ENCODE measurements at regions not wholly inside any gene's neighbourhood (a gene's known extent, or its start where the extent isn't known, plus 50 kb on each side); places are given as distances from the start of the nearest gene placed in this dataset.
A peak's percentile ranks its signal among the peaks of the same experiment; 100 is the strongest.

GRCh38 chr3:168589376-168589775, 493.7 kb upstream of the GOLIM4 start:
- no peaks in the 10 kb centered on the region for H3K9me3 ChIP-seq (replicated peaks in 1 of 11)
- peaks cover 0 to 16% (median 5%) of the 10 kb centered on the region in 10 experiments; a peak in 7 of 20 replicates for H3K4me1 ChIP-seq
- H3K27me3 ChIP-seq: no peaks in the 10 kb centered on the region
- H3K4me2 ChIP-seq: peak overlapping the region in 2 of 11 experiments; percentile 6 to 21; a peak in 1 of 22 replicates
- no peak overlapping the region for H3K9ac ChIP-seq
- no peak overlapping the region for H3K4me3 ChIP-seq
- H4K20me1 ChIP-seq: no peaks in the 10 kb centered on the region
- H3K36me3 ChIP-seq: no peaks in the 10 kb centered on the region
- no peak overlapping the region for H3K27ac ChIP-seq
- TF ChIP-seq Cebpa-rat (IDR thresholded peaks at IDR 0.05): no peak

GRCh38 chr3:168585544-168585943, 489.8 kb upstream of the GOLIM4 start:
- no peak overlapping the region for H3K4me3 ChIP-seq
- H3K4me1 ChIP-seq: peaks cover 0 to 41% (median 25%) of the 10 kb centered on the region in 10 experiments; a peak in 16 of 20 replicates
- H3K27ac ChIP-seq: no peak overlapping the region
- H4K20me1 ChIP-seq: no peaks in the 10 kb centered on the region
- no peak overlapping the region for H3K9ac ChIP-seq
- no peaks in the 10 kb centered on the region for H3K36me3 ChIP-seq
- no peak for TF ChIP-seq Cebpa-rat (IDR thresholded peaks at IDR 0.05)
- peak overlapping the region in 5 of 11 experiments; percentile 7 to 51 (median 25); a peak in 7 of 22 replicates for H3K4me2 ChIP-seq
- no peaks in the 10 kb centered on the region for H3K27me3 ChIP-seq
- H3K9me3 ChIP-seq (replicated peaks in 1 of 11): no peaks in the 10 kb centered on the region

- H3K9me3 ChIP-seq (replicated peaks in 1 of 11): no peaks in the 10 kb centered on the region
- H3K27me3 ChIP-seq: no peaks in the 10 kb centered on the region
- no peaks in the 10 kb centered on the region for H3K36me3 ChIP-seq
- H4K20me1 ChIP-seq: no peaks in the 10 kb centered on the region
- H3K9ac ChIP-seq: no peak overlapping the region
- TF ChIP-seq Cebpa-rat (IDR thresholded peaks at IDR 0.05): no peak
- no peak overlapping the region for H3K27ac ChIP-seq
- no peak overlapping the region for H3K4me3 ChIP-seq
- H3K4me2 ChIP-seq: no peak overlapping the region
- peaks cover 0 to 44% (median 26%) of the 10 kb centered on the region in 10 experiments; a peak in 16 of 20 replicates for H3K4me1 ChIP-seq
Observed at GRCh38 chr3:168583977-168584376, 488.3 kb upstream of the GOLIM4 start.

GRCh38 chr3:168582503-168582902, 486.8 kb upstream of the GOLIM4 start:
- peak overlapping the region in 8 of 11 experiments; percentile 3 to 76 (median 49); a peak in 12 of 22 replicates for H3K4me2 ChIP-seq
- no peak overlapping the region for H3K9ac ChIP-seq
- TF ChIP-seq Cebpa-rat (IDR thresholded peaks at IDR 0.05): no peak

GRCh38 chr3:168581771-168582225, 486.1 kb upstream of the GOLIM4 start:
- H3K27me3 ChIP-seq: no peaks in the 10 kb centered on the region
- peaks cover 0 to 54% (median 30%) of the 10 kb centered on the region in 10 experiments; a peak in 16 of 20 replicates for H3K4me1 ChIP-seq
- peak overlapping the region in 1 of 11 experiments; percentile 6; a peak in 3 of 22 replicates for H3K9ac ChIP-seq
- no peaks in the 10 kb centered on the region for H4K20me1 ChIP-seq
- peak overlapping the region in 1 of 10 experiments; percentile 1; a peak in 1 of 20 replicates for H3K4me3 ChIP-seq
- TF ChIP-seq Cebpa-rat (IDR thresholded peaks at IDR 0.05): peak in 1 of 11 experiments; percentile 41; a peak in 1 of 22 replicates
- no peaks in the 10 kb centered on the region for H3K36me3 ChIP-seq
- peak overlapping the region in 4 of 11 experiments; percentile 3 to 17 (median 10); a peak in 2 of 22 replicates for H3K27ac ChIP-seq
- no peaks in the 10 kb centered on the region for H3K9me3 ChIP-seq (replicated peaks in 1 of 11)
- peak overlapping the region in 10 of 11 experiments; percentile 17 to 76 (median 57); a peak in 17 of 22 replicates for H3K4me2 ChIP-seq

More at GRCh38 chr3:168582503-168582902, 486.8 kb upstream of the GOLIM4 start:
- H4K20me1 ChIP-seq: no peaks in the 10 kb centered on the region
- H3K4me3 ChIP-seq: no peak overlapping the region
- no peak overlapping the region for H3K27ac ChIP-seq
- no peaks in the 10 kb centered on the region for H3K27me3 ChIP-seq
- no peaks in the 10 kb centered on the region for H3K36me3 ChIP-seq
- H3K4me1 ChIP-seq: peaks cover 0 to 52% (median 29%) of the 10 kb centered on the region in 10 experiments; a peak in 16 of 20 replicates
- no peaks in the 10 kb centered on the region for H3K9me3 ChIP-seq (replicated peaks in 1 of 11)

GRCh38 chr3:168579010-168579409, 483.3 kb upstream of the GOLIM4 start:
- Histone ChIP-seq H3K27me3 (no peaks in the 10 kb centered on the region), H3K27ac (no peak overlapping the region), H3K9ac (no peak overlapping the region), H3K4me1 (peaks cover 0 to 52% (median 27%) of the 10 kb centered on the region in 10 experiments; a peak in 16 of 20 replicates), H3K4me3 (no peak overlapping the region), H3K4me2 (peak overlapping the region in 5 of 11 experiments; percentile 9 to 38 (median 13); a peak in 5 of 22 replicates), H3K9me3 (replicated peaks in 1 of 11) (peaks cover 0 to 2% (median 0%) of the 10 kb centered on the region in 11 experiments; a peak in 1 of 22 replicates), H3K36me3 (no peaks in the 10 kb centered on the region), H4K20me1 (no peaks in the 10 kb centered on the region)
- no peak for TF ChIP-seq Cebpa-rat (IDR thresholded peaks at IDR 0.05)

- no peak overlapping the region for H3K4me3 ChIP-seq
- peaks cover 0 to 30% (median 8%) of the 10 kb centered on the region in 10 experiments; a peak in 9 of 20 replicates for H3K4me1 ChIP-seq
- H3K9ac ChIP-seq: no peak overlapping the region
- TF ChIP-seq Cebpa-rat (IDR thresholded peaks at IDR 0.05): no peak
- H3K9me3 ChIP-seq (replicated peaks in 1 of 11): peaks cover 0 to 8% (median 0%) of the 10 kb centered on the region in 11 experiments; a peak in 3 of 22 replicates
- no peaks in the 10 kb centered on the region for H3K36me3 ChIP-seq
- no peak overlapping the region for H3K27ac ChIP-seq
- H3K4me2 ChIP-seq: no peak overlapping the region; a peak in 1 of 22 replicates
- H3K27me3 ChIP-seq: no peaks in the 10 kb centered on the region
- H4K20me1 ChIP-seq: no peaks in the 10 kb centered on the region
Observed at GRCh38 chr3:168575750-168576149, 480.0 kb upstream of the GOLIM4 start.

- Histone ChIP-seq H3K27ac (no peak overlapping the region), H4K20me1 (no peaks in the 10 kb centered on the region), H3K4me1 (peaks cover 0 to 23% (median 5%) of the 10 kb centered on the region in 10 experiments; a peak in 8 of 20 replicates), H3K9ac (no peak overlapping the region), H3K4me2 (no peak overlapping the region), H3K9me3 (replicated peaks in 1 of 11) (peaks cover 0 to 8% (median 0%) of the 10 kb centered on the region in 11 experiments; a peak in 4 of 22 replicates), H3K36me3 (no peaks in the 10 kb centered on the region), H3K4me3 (no peak overlapping the region), H3K27me3 (no peaks in the 10 kb centered on the region)
- TF ChIP-seq Cebpa-rat (IDR thresholded peaks at IDR 0.05): no peak
Observed at GRCh38 chr3:168574455-168575158, 478.9 kb upstream of the GOLIM4 start.

- Histone ChIP-seq H3K9ac (no peak overlapping the region), H3K27ac (no peak overlapping the region), H3K4me2 (no peak overlapping the region), H3K4me1 (no peaks in the 10 kb centered on the region), H3K9me3 (replicated peaks in 1 of 11) (peaks cover 0 to 8% (median 0%) of the 10 kb centered on the region in 11 experiments; a peak in 4 of 22 replicates), H3K27me3 (no peaks in the 10 kb centered on the region), H4K20me1 (no peaks in the 10 kb centered on the region), H3K4me3 (no peak overlapping the region), H3K36me3 (no peaks in the 10 kb centered on the region)
- no peak for TF ChIP-seq Cebpa-rat (IDR thresholded peaks at IDR 0.05)
Observed at GRCh38 chr3:168570404-168571155, 474.9 kb upstream of the GOLIM4 start.
